Dendritic cell treated with granulocyte-macrophage colony-stimulating factor and Interleukin-4, amounts not matched to agents 40 ng/mL and 50 ng/mL, for 4 days (primary cell): ENCODE measurements at regions not wholly inside any gene's neighbourhood (a gene's known extent, or its start where the extent isn't known, plus 50 kb on each side); places are given as distances from the start of the nearest gene placed in this dataset.

Experiments used
- H3K27ac Mint-ChIP-seq: one replicate; pipeline ENCODE4 v1.8.0; 2022; ENCODE audit warnings: mild to moderate bottlenecking, mixed read lengths
- H3K27me3 Mint-ChIP-seq: one replicate; pipeline ENCODE4 v1.8.0; 2022; ENCODE audit warnings: mild to moderate bottlenecking, mixed read lengths
- H3K36me3 Mint-ChIP-seq: one replicate; pipeline ENCODE4 v1.8.0; 2022; ENCODE audit warnings: low read depth, mixed read lengths
- H3K4me1 Mint-ChIP-seq: one replicate; pipeline ENCODE4 v1.8.0; 2022; ENCODE audit warnings: low read depth, mixed read lengths
- H3K4me3 Mint-ChIP-seq: one replicate; pipeline ENCODE4 v1.8.0; 2022; ENCODE audit warnings: mild to moderate bottlenecking, moderate library complexity, mixed read lengths
- H3K9me3 Mint-ChIP-seq: one replicate; pipeline ENCODE4 v1.8.0; 2022; ENCODE audit warnings: mixed read lengths
- intact Hi-C: fragments of 100-400 bp; cut with micrococcal nuclease; formaldehyde crosslinking; loops from one replicate; pipeline ENCODE4 v1.15.0; 2022

DNA sequence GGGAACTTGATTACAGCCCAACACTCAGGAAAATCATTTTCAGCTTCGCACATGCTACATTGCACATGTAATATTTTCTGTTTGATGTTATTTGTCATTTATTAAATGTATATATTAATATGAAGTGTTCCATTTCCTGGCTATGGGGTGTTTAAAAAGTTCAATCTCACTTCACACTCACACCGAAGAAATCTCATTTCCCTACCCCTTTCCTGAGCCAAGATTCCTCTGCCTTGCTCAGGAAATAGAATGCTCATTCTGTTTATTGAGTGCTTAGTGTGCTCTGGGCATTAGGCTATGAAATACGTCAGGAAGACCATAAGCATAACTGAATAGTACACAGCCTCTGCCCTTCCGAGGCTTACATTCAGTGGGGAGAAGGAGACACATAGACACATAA is 331.9 kb upstream of the TSHZ3 start:
- H3K4me3 Mint-ChIP-seq: no peak overlapping the region
- H3K36me3 Mint-ChIP-seq: no peaks in the 10 kb centered on the region
- intact Hi-C loops: no loop called here
- peaks cover 14% of the 10 kb centered on the region for H3K9me3 Mint-ChIP-seq
- H3K27ac Mint-ChIP-seq: no peak overlapping the region
- no peaks in the 10 kb centered on the region for H3K4me1 Mint-ChIP-seq
- H3K27me3 Mint-ChIP-seq: no peaks in the 10 kb centered on the region

DNA sequence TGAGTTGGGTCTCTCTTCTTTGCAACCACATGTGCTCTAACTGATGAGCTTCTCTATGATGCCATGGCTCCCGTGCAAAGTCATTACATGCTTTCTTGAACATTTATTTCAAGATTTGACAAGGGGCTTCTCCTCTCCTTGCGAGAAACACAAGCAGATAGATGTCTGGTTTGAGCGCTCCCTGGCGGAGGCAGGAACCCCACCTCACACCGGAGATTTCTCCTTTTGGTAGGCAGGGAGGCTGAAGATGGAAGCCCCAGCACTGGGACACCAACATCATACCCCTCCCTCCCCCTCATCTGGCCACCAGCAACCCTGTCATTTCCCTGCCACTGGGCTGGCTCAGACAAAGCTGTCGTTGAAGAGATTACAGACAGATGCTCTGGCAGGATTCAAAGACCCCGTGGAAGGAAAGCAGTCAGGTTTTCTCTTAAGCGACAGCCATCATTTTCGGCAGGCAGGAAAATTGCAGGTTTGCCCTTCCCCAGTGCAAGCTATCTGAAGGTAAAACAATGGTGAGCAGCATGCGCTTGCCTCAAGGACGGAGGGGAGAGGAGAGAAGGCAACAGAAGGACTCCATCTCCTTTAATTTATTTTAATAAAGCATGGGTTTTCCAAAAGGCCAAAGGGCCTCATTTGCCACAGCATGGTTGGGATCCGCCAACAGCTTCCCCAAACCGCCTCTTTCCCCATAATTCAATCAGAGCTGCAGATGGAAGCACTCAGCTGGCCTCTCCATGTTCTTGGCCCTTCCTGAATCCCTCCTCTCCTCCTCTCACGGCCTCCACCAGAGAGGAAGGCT is 344.1 kb upstream of the TSHZ3 start:
- Mint-ChIP-seq H3K4me1 (no peaks in the 10 kb centered on the region), H3K4me3 (no peak overlapping the region), H3K27me3 (no peaks in the 10 kb centered on the region), H3K9me3 (no peaks in the 10 kb centered on the region), H3K27ac (no peak overlapping the region), H3K36me3 (no peaks in the 10 kb centered on the region)
- intact Hi-C loops: no loop called here

- intact Hi-C loops: no loop called here
- no peaks in the 10 kb centered on the region for H3K4me1 Mint-ChIP-seq
- H3K27me3 Mint-ChIP-seq: no peaks in the 10 kb centered on the region
- no peak overlapping the region for H3K4me3 Mint-ChIP-seq
- no peaks in the 10 kb centered on the region for H3K9me3 Mint-ChIP-seq
- H3K27ac Mint-ChIP-seq: no peak overlapping the region
- H3K36me3 Mint-ChIP-seq: no peaks in the 10 kb centered on the region
Observed at GRCh38 chr19:31693933-31694269, 344.7 kb upstream of the TSHZ3 start.

GRCh38 chr19:31694761-31695160 is 345.5 kb upstream of the TSHZ3 start:
- no peaks in the 10 kb centered on the region for H3K36me3 Mint-ChIP-seq
- intact Hi-C loops: no loop called here
- H3K4me1 Mint-ChIP-seq: no peaks in the 10 kb centered on the region

GRCh38 chr19:31699421-31699820 is 350.2 kb upstream of the TSHZ3 start:
- Mint-ChIP-seq H3K27ac (no peak overlapping the region), H3K4me1 (no peaks in the 10 kb centered on the region), H3K36me3 (no peaks in the 10 kb centered on the region), H3K9me3 (peaks cover 27% of the 10 kb centered on the region), H3K4me3 (no peak overlapping the region), H3K27me3 (no peaks in the 10 kb centered on the region)
- intact Hi-C loops: no loop called here

More at GRCh38 chr19:31694761-31695160, 345.5 kb upstream of the TSHZ3 start:
- Mint-ChIP-seq H3K4me3 (no peak overlapping the region), H3K27me3 (no peaks in the 10 kb centered on the region), H3K9me3 (no peaks in the 10 kb centered on the region), H3K27ac (no peak overlapping the region)

DNA sequence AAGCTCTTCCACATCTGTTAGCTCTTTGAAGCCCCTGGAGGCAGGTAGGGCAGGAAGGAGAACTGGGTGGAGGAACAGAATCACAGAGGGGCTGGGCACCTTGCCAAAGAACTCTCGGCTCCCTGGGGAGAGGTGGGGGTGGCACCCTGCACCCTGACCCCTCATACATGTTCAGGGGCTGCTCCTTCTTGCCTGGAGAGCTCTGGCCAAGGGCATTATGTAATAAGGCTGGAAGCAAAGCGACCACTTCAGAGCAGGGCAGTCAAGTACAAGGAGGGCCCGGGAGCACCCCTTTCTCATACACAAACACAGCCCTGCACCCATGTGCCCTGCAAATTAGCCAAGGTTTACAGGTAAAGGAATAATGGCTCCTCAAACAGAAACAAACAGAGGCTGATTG is 351.9 kb upstream of the TSHZ3 start:
- intact Hi-C loops: no loop called here
- H3K27ac Mint-ChIP-seq: no peak overlapping the region
- no peak overlapping the region for H3K4me3 Mint-ChIP-seq
- H3K4me1 Mint-ChIP-seq: no peaks in the 10 kb centered on the region
- H3K9me3 Mint-ChIP-seq: peaks cover 28% of the 10 kb centered on the region
- no peaks in the 10 kb centered on the region for H3K27me3 Mint-ChIP-seq
- no peaks in the 10 kb centered on the region for H3K36me3 Mint-ChIP-seq

DNA sequence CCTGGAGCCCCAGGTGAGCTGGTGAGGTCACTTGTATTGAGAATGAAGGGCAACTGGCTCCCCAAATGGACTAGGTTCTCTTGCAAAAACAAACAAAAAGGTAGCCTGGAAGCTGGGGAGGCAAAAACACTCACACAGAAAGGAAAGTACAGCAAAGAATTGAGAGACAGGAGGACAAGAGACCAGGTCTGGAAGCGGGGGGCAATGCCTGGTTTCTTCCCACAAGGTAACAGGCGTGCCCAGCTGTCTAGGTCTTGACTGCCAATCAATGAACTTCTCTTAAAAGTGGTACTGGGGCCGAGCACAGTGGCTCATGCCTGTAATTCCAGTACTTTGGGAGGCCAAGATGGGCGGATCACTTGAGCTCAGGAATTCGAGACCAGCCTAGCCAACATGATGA is 356.4 kb upstream of the TSHZ3 start:
- Mint-ChIP-seq H3K4me3 (no peak overlapping the region), H3K36me3 (no peaks in the 10 kb centered on the region), H3K9me3 (peaks cover 31% of the 10 kb centered on the region), H3K4me1 (no peaks in the 10 kb centered on the region), H3K27me3 (no peaks in the 10 kb centered on the region), H3K27ac (no peak overlapping the region)
- intact Hi-C loops: no loop called here

DNA sequence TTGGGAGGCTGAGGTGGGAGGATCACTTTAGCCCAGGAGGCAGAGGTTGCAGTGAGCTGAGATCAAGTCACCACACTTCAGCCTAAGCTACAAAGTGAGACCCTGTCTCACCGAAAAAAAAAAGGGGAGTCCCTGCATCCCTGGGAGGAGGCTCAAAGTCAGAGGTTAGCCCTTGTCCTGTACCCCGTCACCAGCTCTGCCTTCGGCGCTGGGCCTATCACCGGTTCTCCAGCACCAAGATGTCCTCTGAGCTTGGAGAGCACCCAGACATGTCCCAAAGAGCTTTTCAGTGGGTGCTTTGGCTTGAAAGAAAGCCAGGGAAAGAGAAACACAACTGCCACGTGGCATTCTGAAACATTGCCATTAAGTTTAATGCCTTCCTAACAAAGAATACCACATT is 356.9 kb upstream of the TSHZ3 start:
- Mint-ChIP-seq H3K4me1 (no peaks in the 10 kb centered on the region), H3K27me3 (no peaks in the 10 kb centered on the region), H3K4me3 (no peak overlapping the region), H3K36me3 (no peaks in the 10 kb centered on the region), H3K9me3 (peaks cover 36% of the 10 kb centered on the region), H3K27ac (no peak overlapping the region)
- intact Hi-C loops: no loop called here

- Mint-ChIP-seq H3K27me3 (no peaks in the 10 kb centered on the region), H3K9me3 (peaks cover 42% of the 10 kb centered on the region), H3K36me3 (no peaks in the 10 kb centered on the region), H3K27ac (no peak overlapping the region), H3K4me3 (no peak overlapping the region), H3K4me1 (no peaks in the 10 kb centered on the region)
- intact Hi-C loops: no loop called here
Observed at GRCh38 chr19:31706691-31707620, 357.7 kb upstream of the TSHZ3 start.

DNA sequence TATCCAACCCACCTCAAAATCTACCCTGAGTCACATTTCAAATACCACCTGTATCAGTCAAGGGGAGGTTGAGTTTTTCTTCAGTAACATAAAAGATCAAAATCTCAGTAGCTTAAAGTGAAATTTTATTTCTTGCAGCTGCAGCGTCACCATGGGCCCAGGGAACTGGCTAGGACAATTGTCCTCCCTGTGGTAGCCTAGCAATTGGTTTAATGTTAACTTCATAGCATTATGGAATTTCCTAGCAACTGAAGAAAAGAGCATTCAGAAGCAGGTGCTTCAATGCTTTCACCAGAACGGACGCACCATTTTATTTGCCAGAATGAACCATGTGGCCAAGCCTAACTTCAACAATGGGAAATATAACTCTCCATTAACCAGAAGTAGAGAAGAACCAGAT is 359.3 kb upstream of the TSHZ3 start:
- H3K27ac Mint-ChIP-seq: no peak overlapping the region
- H3K4me3 Mint-ChIP-seq: no peak overlapping the region
- intact Hi-C loops: no loop called here
- H3K9me3 Mint-ChIP-seq: peaks cover 42% of the 10 kb centered on the region
- no peaks in the 10 kb centered on the region for H3K4me1 Mint-ChIP-seq
- no peaks in the 10 kb centered on the region for H3K36me3 Mint-ChIP-seq
- H3K27me3 Mint-ChIP-seq: no peaks in the 10 kb centered on the region

GRCh38 chr19:31709476-31709875 is 360.2 kb upstream of the TSHZ3 start:
- H3K27ac Mint-ChIP-seq: no peak overlapping the region
- no peaks in the 10 kb centered on the region for H3K4me1 Mint-ChIP-seq
- H3K27me3 Mint-ChIP-seq: no peaks in the 10 kb centered on the region
- peaks cover 39% of the 10 kb centered on the region for H3K9me3 Mint-ChIP-seq
- intact Hi-C loops: no loop called here
- H3K4me3 Mint-ChIP-seq: no peak overlapping the region
- H3K36me3 Mint-ChIP-seq: no peaks in the 10 kb centered on the region

DNA sequence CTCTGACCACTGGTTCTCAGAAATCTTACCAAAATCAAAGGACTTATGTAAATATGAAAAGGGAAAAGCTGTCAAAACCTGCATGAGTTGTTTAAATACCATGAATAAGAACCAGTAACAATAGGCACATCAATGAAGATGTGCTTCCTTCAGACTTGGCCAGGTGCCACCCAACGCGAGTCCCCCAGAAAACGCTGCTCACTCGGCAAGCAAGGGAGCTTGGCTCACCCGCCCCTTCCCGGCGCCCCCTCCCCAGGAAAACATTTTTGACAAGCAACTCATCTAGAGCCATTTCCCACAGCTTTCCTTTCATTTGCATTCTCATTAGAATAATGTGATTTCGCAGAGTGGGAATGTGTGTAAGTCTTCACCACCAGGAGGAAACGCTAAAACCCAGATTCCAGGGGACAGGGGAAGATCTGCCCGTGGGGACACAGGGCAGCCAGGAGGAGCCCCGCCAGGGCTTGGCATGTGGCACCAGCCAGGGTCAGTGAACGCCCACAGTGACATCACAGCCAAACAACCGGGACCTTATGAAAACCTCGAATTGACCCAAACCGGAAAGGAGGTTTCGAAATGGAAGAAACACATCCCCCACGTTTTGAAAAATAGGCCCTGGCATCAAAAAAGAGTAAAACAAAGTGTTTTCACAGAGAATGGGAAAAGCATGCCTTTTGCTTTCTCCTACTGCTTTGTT is 366.2 kb upstream of the TSHZ3 start:
- no peaks in the 10 kb centered on the region for H3K36me3 Mint-ChIP-seq
- intact Hi-C loops: no loop called here
- no peak overlapping the region for H3K4me3 Mint-ChIP-seq
- H3K27me3 Mint-ChIP-seq: no peaks in the 10 kb centered on the region
- H3K9me3 Mint-ChIP-seq: peaks cover 37% of the 10 kb centered on the region
- no peak overlapping the region for H3K27ac Mint-ChIP-seq
- no peaks in the 10 kb centered on the region for H3K4me1 Mint-ChIP-seq

GRCh38 chr19:31716826-31717225 is 367.6 kb upstream of the TSHZ3 start:
- no peaks in the 10 kb centered on the region for H3K4me1 Mint-ChIP-seq
- no peak overlapping the region for H3K4me3 Mint-ChIP-seq
- H3K27ac Mint-ChIP-seq: no peak overlapping the region
- peaks cover 23% of the 10 kb centered on the region for H3K9me3 Mint-ChIP-seq
- no peaks in the 10 kb centered on the region for H3K27me3 Mint-ChIP-seq
- intact Hi-C loops: no loop called here
- no peaks in the 10 kb centered on the region for H3K36me3 Mint-ChIP-seq

DNA sequence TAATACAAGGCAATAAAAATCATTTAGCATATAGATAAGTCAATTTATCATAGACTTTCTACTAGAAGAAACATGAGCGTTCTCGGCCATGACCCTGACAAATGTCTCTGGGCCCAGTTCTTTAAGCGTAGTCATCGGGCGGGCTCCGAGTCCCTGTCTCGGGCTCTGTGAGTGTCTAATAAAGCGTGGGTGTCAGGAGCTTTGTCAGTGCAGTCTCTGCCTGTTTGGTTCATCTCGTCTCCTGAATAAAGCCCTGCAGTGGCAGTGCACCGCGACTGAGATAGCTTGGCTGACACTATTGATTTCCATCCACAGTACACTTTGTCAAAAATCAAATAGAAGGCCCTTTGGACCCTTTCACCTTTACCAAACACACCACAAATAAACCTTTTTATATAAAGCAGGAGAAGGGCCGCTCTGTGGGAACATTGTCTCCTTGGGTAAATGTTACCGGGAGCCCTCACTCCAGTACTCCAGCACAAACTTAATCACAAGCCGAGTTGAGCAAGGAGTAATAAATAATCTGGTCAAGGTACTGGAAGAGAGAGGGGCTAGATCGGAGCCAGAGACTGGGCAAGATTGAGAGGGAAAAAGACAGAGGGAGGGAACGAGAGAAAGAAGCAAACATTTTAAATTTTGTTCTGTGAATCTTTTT is 368.2 kb upstream of the TSHZ3 start:
- intact Hi-C loops: no loop called here
- Mint-ChIP-seq H3K27me3 (no peaks in the 10 kb centered on the region), H3K36me3 (no peaks in the 10 kb centered on the region), H3K9me3 (peaks cover 17% of the 10 kb centered on the region), H3K4me3 (no peak overlapping the region), H3K27ac (no peak overlapping the region), H3K4me1 (no peaks in the 10 kb centered on the region)
